KMS-11 (cell line): ENCODE measurements at regions not wholly inside any gene's neighbourhood (a gene's known extent, or its start where the extent isn't known, plus 50 kb on each side); places are given as distances from the start of the nearest gene placed in this dataset.

Experiments
- H2AFZ ChIP-seq: fragments of 200-600 bp; sonication (generic); 2 replicates; pipeline ENCODE4 v1.6.1; 2016; ENCODE audit warnings: antibody characterized with exemption, mixed run types, low read depth
- H3K27ac ChIP-seq: fragments of 200-600 bp; sonication (generic); 2 replicates; pipeline ENCODE4 v1.6.1; 2016; ENCODE audit warnings: mild to moderate bottlenecking, mixed run types
- H3K27me3 ChIP-seq: fragments of 200-600 bp; sonication (generic); 2 replicates; pipeline ENCODE4 v1.6.1; 2017; ENCODE audit warnings: mild to moderate bottlenecking, low read depth, mixed run types, moderate library complexity; ENCODE audit not compliant: insufficient read depth
- H3K36me3 ChIP-seq: fragments of 200-600 bp; sonication (generic); 2 replicates; pipeline ENCODE4 v1.6.1; 2017; ENCODE audit warnings: mild to moderate bottlenecking, mixed run types; ENCODE audit not compliant: insufficient read depth
- H3K4me1 ChIP-seq: fragments of 200-600 bp; sonication (generic); 2 replicates; pipeline ENCODE4 v1.6.1; 2016; ENCODE audit warnings: mild to moderate bottlenecking, low read depth, mixed run types; ENCODE audit not compliant: poor library complexity, severe bottlenecking
- H3K4me2 ChIP-seq: fragments of 200-600 bp; sonication (generic); 2 replicates; pipeline ENCODE4 v1.7.0; 2016; ENCODE audit warnings: mild to moderate bottlenecking, mixed run types
- H3K4me3 ChIP-seq: fragments of 200-600 bp; sonication (generic); IDR thresholded peaks from 2 replicates; pipeline ENCODE4 v1.6.1; 2017; ENCODE audit warnings: low read depth, low read length, mixed read lengths; ENCODE audit not compliant: insufficient read depth
- H3K79me2 ChIP-seq: fragments of 200-600 bp; sonication (generic); 2 replicates; pipeline ENCODE4 v1.6.1; 2016; ENCODE audit warnings: low read depth, mixed run types; ENCODE audit not compliant: insufficient read depth
- H3K9ac ChIP-seq: fragments of 200-600 bp; sonication (generic); 2 replicates; pipeline ENCODE4 v1.6.1; 2016; ENCODE audit warnings: mild to moderate bottlenecking, mixed run types
- H4K20me1 ChIP-seq: fragments of 200-600 bp; sonication (generic); 2 replicates; pipeline ENCODE4 v1.6.1; 2016; ENCODE audit warnings: mild to moderate bottlenecking, mixed run types; ENCODE audit not compliant: insufficient read depth
- CTCF ChIP-seq: fragments of 200-600 bp; sonication (generic); conservative IDR thresholded peaks from 2 replicates; pipeline ENCODE4 v1.6.1; 2017; ENCODE audit warnings: low read depth, mild to moderate bottlenecking, antibody characterized with exemption, low read length, moderate library complexity, mixed read lengths

- no peak overlapping the region for H2AFZ ChIP-seq
- no peak overlapping the region for H3K4me2 ChIP-seq
- H3K36me3 ChIP-seq: no peaks in the 10 kb centered on the region
- no peak for TF ChIP-seq CTCF
- H3K27ac ChIP-seq: no peak overlapping the region
- H3K4me1 ChIP-seq: no peaks in the 10 kb centered on the region
- H3K27me3 ChIP-seq: no peaks in the 10 kb centered on the region
- H3K9ac ChIP-seq: no peak overlapping the region
- H3K79me2 ChIP-seq: no peaks in the 10 kb centered on the region
- no peak overlapping the region for H3K4me3 ChIP-seq
- no peaks in the 10 kb centered on the region for H4K20me1 ChIP-seq
Observed at GRCh38 chr2:217067787-217068186, 207.9 kb upstream of the TNP1 start.

- no peaks in the 10 kb centered on the region for H4K20me1 ChIP-seq
- H3K36me3 ChIP-seq: no peaks in the 10 kb centered on the region
- no peaks in the 10 kb centered on the region for H3K79me2 ChIP-seq
- no peaks in the 10 kb centered on the region for H3K4me1 ChIP-seq
- no peak overlapping the region for H3K9ac ChIP-seq
- TF ChIP-seq CTCF: no peak
- H3K4me3 ChIP-seq: no peak overlapping the region
- no peaks in the 10 kb centered on the region for H3K27me3 ChIP-seq
- no peak overlapping the region for H3K4me2 ChIP-seq
- H2AFZ ChIP-seq: no peak overlapping the region
- no peak overlapping the region for H3K27ac ChIP-seq
Observed at GRCh38 chr2:217066510-217067270, 206.8 kb upstream of the TNP1 start.

GRCh38 chr2:217065695-217066405 lies 206.0 kb upstream of the TNP1 start:
- no peak overlapping the region for H3K9ac ChIP-seq
- H3K79me2 ChIP-seq: no peaks in the 10 kb centered on the region
- no peak overlapping the region for H2AFZ ChIP-seq
- TF ChIP-seq CTCF: no peak
- no peak overlapping the region for H3K4me3 ChIP-seq
- H3K27ac ChIP-seq: no peak overlapping the region
- H4K20me1 ChIP-seq: no peaks in the 10 kb centered on the region
- no peaks in the 10 kb centered on the region for H3K36me3 ChIP-seq
- H3K4me1 ChIP-seq: no peaks in the 10 kb centered on the region
- H3K27me3 ChIP-seq: no peaks in the 10 kb centered on the region
- no peak overlapping the region for H3K4me2 ChIP-seq

- no peak overlapping the region for H3K4me2 ChIP-seq
- TF ChIP-seq CTCF: no peak
- H3K36me3 ChIP-seq: no peaks in the 10 kb centered on the region
- H3K4me3 ChIP-seq: no peak overlapping the region
- H3K27ac ChIP-seq: no peak overlapping the region
- no peaks in the 10 kb centered on the region for H3K79me2 ChIP-seq
- no peaks in the 10 kb centered on the region for H4K20me1 ChIP-seq
- H2AFZ ChIP-seq: no peak overlapping the region
- no peak overlapping the region for H3K9ac ChIP-seq
- H3K27me3 ChIP-seq: no peaks in the 10 kb centered on the region
- no peaks in the 10 kb centered on the region for H3K4me1 ChIP-seq
Observed at GRCh38 chr2:217065012-217065290, 205.1 kb upstream of the TNP1 start.
